RPMI7951 (cell line): ENCODE measurements at regions not wholly inside any gene's neighbourhood (a gene's known extent, or its start where the extent isn't known, plus 50 kb on each side); places are given as distances from the start of the nearest gene placed in this dataset.

Source experiments
- DNase-seq: peaks from one replicate; pipeline ENCODE4 v3.0.0-alpha.2; 2012; ENCODE audit warnings: low read depth

- no peak for DNase-seq
These were observed 270.6 kb downstream of the PBX3 start for GRCh38 chr9:126017758-126018157.

GRCh38 chr9:126020836-126021235, 273.7 kb downstream of the PBX3 start:
- DNase-seq: no peak

- no peak for DNase-seq
These were observed 276.8 kb downstream of the PBX3 start for GRCh38 chr9:126023962-126024361.

GRCh38 chr9:126024581-126025230, 277.5 kb downstream of the PBX3 start:
- no peak for DNase-seq

GRCh38 chr9:126025991-126026390, 278.8 kb downstream of the PBX3 start:
- no peak for DNase-seq

GRCh38 chr9:126027566-126027965, 280.4 kb downstream of the PBX3 start:
- no peak for DNase-seq

GRCh38 chr9:126028746-126029145, 281.6 kb downstream of the PBX3 start:
- no peak for DNase-seq

- no peak for DNase-seq
These were observed 283.5 kb downstream of the PBX3 start for GRCh38 chr9:126030716-126031115.

GRCh38 chr9:126031116-126031515, 283.9 kb downstream of the PBX3 start:
- no peak for DNase-seq

- no peak for DNase-seq
These were observed 285.0 kb downstream of the PBX3 start for GRCh38 chr9:126032135-126032534.

GRCh38 chr9:126033318-126033717, 286.1 kb downstream of the PBX3 start:
- no peak for DNase-seq

- DNase-seq: no peak
These were observed 286.8 kb downstream of the PBX3 start for GRCh38 chr9:126033956-126034355.

- no peak for DNase-seq
These were observed 289.7 kb downstream of the PBX3 start for GRCh38 chr9:126036881-126037291.

- DNase-seq: no peak
These were observed 287.8 kb upstream of the MVB12B start for GRCh38 chr9:126038790-126039189.

GRCh38 chr9:126043681-126044080, 282.9 kb upstream of the MVB12B start:
- no peak for DNase-seq

GRCh38 chr9:126049088-126049487, 277.5 kb upstream of the MVB12B start:
- DNase-seq: no peak

GRCh38 chr9:126049896-126050604, 276.6 kb upstream of the MVB12B start:
- DNase-seq: peak; percentile 9

- no peak for DNase-seq
These were observed 276.0 kb upstream of the MVB12B start for GRCh38 chr9:126050605-126050990.

GRCh38 chr9:126051446-126052130, 275.0 kb upstream of the MVB12B start:
- no peak for DNase-seq

- no peak for DNase-seq
These were observed 273.8 kb upstream of the MVB12B start for GRCh38 chr9:126052791-126053190.

GRCh38 chr9:126053913-126054312, 272.7 kb upstream of the MVB12B start:
- no peak for DNase-seq

- DNase-seq: peak; percentile 60
These were observed 271.1 kb upstream of the MVB12B start for GRCh38 chr9:126055381-126055985.
